Stimulated activated CD8-positive, alpha-beta memory T cell treated with anti-CD3 and anti-CD28 coated beads, Interleukin-4, amount 100 ng/mL, for 48 hours (primary cell): ENCODE measurements at regions not wholly inside any gene's neighbourhood (a gene's known extent, or its start where the extent isn't known, plus 50 kb on each side); places are given as distances from the start of the nearest gene placed in this dataset.
"Not testable (repeated sequence)": the region's sequence is repeated elsewhere in the genome, so short reads cannot be mapped to it uniquely, and the experiment has no call there.

Experiments used
- DNase-seq: peaks from one replicate; pipeline ENCODE4 v3.0.0-alpha.2; 2020

GRCh38 chr13:39803156-39803555 is 147.7 kb downstream of the COG6 start:
- DNase-seq, result no peak

DNA sequence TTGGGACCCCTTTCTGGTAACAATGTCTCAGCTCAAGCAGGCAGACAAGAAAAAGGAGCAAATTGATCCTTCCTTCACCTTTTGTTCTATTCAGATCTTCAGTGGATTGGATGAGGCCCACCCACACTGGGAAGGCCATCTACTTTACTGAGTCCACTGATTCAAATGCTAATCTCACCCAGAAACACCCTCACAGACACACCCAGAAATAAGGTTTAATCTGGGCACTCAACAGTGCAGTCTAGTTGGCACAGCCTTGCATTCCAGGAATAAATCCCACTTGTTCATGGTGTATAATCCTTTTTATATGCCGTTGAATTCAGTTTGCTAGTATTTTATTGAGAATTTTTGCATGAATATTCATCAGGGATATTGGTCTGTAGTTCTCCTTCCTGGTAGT is 148.4 kb downstream of the COG6 start:
- no peak for DNase-seq

DNA sequence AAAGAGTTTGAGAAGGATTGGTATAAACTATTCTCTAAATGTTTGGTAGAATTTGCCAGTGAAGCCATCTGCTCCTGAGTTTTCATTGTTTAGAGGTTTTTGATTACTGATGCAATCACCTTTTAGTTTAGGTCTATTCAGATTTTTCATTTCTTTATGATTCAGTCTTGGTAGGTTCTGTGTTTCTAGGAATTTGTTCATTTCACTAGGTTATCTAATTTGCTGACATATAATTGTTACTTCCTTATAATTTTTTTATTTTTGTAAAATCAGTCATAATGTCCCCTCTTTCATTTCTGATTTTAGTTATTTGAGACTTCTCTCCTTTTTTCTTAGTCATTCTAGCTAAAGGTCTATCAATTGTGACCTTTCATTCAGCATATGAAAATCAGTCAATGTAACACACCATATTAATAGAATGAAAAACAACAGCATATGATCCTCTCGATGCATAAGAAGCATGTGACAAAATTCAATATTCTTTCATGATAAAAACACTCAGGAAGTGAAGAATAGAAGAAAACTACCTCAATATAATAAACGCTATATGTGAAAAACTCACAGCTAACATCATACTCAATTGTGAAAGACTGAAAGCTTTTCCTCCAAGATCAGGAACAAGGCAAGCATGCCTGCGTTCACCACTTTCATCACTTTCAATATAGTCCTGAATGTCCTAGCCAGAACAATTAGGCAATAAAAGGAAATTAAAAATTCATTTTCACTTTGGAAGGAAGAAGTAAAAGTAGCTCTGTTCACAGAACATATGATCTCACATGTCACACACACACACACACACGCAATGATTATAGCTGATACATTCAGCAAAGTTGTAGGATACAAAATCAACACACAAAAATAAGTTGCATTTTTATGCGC is 149.1 kb downstream of the COG6 start:
- no peak for DNase-seq

DNA sequence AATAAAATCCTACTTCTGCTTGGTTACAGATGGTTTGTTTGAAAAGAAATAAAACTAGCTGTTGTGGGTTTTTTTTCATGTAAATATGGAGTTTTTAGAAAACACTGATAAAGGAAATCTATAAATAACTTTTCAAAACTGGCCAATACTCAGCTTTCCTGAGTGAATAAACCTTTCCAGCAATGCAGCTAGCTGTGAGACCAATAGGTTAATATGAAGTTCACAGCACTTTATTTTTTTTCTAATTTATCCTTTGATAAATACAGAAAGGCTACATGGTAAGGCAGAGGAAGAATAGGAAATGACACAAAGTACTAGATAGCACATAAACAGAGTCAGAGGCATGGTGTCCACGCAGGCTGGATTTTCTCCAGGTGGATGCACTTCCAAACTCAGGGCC is 154.0 kb downstream of the COG6 start:
- no peak for DNase-seq

DNA sequence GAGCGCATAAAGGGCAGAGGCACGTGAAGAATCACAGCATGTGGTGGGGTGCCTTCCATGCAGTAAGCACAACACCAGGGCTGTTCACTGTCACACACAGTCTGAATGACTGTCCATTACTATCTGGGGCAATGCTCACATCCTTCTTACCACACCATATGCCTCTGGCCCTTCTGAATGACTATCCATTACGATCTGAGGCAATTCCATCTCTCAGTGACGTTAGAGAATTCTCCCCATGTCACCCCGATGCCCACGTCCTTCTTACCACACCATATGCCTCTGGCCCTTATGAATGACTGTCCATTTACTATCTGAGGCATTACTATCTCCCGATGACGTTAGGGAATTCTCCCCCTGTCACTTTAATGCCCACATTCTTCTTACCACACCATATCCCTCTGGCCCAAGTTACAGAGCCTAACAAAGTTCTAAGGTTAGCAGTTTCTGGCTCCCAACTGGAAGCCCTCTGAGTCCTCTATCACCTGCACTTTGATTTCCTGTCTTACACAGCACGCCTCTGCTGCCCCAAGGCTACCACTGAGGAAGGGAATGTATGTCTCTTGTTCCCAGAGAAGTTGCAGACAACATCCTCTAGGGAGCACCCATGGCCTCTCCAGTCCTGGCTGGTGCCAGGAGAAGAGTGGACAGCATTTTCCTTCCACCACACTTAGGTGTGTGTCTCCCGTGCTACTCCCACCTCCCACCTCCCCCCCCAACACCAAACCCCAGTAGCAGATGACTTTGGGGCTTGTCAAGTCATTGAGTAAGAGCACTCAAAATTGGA is 154.8 kb downstream of the COG6 start:
- DNase-seq, result no peak

DNA sequence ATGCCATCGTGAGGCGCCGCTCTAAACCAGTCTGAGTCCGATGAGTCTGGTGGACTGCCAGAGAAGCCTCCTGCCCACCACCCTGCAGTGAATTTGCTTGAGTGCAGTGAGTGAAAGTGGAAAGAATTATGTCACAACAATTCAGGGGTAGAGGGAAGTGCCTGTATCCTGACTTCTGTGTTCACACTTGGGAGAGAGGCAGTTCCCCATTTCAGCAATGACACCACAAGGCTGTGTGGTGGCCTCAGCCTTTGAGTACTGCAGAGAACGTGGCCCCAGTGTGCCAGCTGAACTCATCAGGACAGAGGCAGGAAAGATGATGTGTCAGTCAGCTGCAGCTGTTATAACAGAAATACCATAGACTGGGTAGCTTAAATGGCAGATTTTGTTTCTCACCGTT is 155.6 kb downstream of the COG6 start:
- no peak for DNase-seq

DNA sequence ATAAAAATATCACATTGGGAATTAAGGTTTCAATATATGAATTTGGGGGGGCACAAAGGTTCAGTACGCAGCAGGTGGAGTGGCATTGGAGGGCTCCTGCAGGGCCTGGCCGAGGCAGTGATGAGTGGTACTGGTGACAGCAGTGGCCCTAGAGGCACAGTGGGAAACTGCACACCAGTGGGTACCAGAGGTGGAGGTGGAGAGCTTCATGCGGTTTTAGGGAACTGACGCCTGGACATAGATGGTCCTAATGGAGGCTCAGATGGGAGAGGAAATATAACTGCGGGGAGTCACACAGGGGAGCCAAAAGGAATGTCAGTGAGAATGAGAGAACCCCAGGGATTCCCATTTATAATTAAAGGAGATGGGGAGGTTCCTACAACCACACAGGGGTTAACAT is 156.2 kb downstream of the COG6 start:
- DNase-seq, result no peak

- DNase-seq, result no peak
These were observed 160.1 kb downstream of the COG6 start for GRCh38 chr13:39815345-39816111.

DNA sequence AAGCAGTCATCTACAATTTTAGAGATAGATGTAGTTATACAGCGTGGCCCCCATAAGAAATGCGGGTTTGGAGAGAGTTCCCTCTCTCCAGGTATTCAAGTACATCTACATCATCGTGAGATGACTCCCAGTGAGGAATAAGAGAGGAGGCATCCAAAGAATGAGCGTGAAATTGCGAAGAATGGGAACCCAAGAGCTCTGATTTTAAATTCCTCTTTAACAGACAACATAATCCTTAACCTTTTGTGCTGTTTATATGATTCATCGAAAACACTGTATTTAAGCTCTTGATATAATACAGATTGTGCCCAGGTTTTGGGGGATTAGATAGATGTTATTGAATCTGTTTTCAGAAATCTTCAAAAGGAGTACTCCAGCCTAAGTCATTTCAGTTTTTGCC is 161.5 kb downstream of the COG6 start:
- no peak for DNase-seq

GRCh38 chr13:39818953-39819352 is 163.5 kb downstream of the COG6 start:
- no peak for DNase-seq

DNA sequence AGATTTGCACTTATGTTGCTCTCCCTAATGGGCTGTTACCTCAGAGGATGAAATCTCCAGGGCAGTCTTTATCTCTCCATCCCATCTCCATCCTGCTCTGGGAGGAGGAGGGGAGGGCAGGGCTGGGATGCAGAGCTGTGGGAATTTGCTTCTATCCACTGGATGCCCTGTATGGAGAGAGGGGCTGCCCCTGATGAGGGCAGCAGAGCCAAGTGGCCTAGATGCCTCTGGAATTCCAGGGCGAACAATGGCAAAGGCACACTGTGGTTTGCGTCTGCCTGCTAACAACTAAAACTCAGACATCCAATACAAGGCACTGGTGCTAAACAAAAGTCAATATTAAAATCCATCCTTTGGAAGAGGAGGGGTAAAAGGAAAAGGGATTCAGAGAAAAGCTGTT is 165.1 kb downstream of the COG6 start:
- no peak for DNase-seq

- DNase-seq, result no peak
These were observed 166.5 kb downstream of the COG6 start for GRCh38 chr13:39821977-39822376.

DNA sequence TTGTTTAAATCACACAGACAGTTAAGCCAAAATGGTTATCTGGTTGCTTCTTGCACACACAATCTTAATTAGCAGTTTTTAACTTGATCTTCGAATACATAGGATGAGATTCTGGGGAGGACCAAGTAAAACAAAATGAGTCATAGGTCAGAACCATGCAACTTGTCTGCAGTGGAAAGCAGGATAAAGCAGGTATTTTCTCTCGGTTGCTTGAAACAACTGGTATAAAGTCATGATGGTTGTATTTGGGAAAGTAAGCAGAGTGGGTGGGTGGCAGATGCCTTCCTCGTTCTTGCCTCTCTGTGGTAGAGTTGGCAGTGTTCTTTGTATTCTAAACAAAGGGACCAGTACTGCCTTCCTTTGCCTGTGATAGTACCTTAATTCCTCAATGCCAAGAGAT is 167.0 kb downstream of the COG6 start:
- no peak for DNase-seq

DNA sequence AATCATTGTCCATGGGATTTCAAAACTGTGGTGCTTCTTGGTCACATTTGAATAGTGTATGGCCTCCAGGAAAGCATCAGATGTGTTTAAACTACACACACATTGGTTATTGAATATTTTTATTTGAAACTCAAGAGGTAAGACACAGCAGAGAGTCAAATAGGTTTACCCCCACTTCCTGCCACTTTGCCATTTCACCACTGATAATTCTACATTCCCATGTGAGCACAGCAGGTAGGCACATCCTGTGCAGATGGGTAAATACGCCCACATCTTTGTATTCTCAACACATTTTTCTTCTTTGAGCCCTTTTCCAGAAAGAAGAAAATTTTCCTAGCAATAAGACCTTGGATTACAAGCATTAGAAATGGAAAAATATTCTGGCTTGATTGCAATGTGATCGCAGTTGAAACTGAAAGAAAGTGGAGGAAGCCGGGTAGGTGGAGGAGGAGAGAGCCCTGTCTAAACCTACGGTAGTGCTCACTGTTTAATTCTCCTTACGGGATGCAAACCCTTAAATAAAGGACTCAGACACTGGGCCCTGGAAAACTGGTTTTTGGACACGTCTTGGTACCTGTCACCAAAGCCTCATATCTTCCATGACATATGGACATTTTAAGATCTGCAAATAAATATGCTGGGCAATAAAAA is 167.7 kb downstream of the COG6 start:
- DNase-seq, result no peak

GRCh38 chr13:39825886-39826285 is 170.4 kb downstream of the COG6 start:
- no peak for DNase-seq

- DNase-seq, result no peak
These were observed 179.8 kb downstream of the COG6 start for GRCh38 chr13:39835253-39835652.

- DNase-seq, result no peak
These were observed 180.6 kb downstream of the COG6 start for GRCh38 chr13:39836038-39836437.

DNA sequence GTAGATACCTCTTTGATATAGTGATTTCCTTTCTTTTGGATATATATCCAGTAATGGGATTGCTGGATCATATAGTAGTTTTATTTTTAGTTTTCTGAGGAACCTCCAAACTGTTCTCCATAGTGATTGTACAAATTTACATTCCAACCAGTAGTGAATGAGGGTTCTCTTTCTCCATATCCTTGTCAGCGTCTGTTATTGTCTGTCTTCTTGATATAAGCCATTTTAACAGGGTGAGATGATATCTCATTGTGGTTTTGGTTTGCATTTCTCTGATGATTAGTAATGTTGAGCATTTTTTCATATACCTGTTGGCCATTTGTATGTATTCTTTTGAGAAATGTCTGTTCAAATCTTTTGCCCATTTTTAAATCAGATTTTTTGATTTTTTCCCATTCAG is 182.4 kb downstream of the COG6 start:
- not testable (repeated sequence) for DNase-seq

DNA sequence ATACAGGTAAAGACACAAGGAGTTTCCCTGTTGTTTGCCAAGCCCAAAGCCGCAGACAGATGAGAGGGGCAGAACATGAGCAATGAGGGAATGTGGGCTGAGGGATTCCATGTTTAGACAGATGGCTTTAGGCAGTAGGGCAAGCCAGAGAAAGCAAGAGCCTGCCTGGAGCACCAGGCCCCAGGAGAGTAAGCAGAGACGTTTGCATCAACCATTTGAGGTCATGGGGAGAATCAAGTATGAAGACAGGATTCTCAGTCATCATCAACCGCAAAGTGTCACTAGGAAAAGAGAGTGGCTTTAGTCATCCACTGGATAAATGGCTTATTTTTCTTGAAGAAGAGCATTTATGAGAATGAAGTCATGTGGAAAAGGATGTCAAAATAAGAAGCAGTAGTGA is 184.7 kb downstream of the COG6 start:
- no peak for DNase-seq

- no peak for DNase-seq
These were observed 191.9 kb downstream of the COG6 start for GRCh38 chr13:39847336-39847735.

DNA sequence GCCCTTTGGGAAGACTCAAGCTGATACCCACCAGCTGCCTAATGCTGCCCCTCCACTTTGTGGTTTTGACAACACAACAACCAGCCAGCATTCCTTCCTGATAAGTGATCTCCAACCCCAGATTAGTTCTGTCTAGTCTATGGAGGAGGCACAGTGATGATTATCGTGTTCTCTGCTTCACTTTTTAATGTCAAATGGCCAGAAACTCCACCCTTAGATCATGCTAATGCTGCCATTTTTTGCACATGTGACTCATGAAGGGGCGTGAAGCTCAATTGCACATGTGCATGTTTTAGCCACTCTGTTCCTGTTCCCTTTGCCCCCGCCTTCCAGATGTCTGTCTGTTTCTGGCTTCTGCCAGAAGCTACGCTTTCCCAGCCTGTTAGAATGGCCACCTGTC is 199.8 kb downstream of the COG6 start:
- no peak for DNase-seq

DNA sequence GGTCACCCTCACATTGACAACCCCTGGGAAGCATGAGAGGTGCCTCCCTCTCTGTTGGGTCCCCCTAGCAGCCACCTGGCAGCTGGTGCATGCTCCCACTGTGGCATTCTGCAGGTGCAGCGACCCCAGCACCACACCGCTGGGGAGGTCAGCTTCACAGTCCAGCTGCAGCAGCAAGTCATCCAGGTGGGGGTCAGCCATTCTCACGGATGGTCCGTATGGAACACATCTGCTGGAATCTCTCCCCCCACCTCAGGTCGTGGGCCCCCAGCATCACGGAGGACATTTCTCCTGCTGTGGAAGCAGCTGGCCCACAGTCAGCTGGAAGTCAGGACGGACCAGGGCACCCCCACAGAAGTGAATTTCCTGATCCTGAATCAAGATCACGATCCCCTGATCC is 201.3 kb downstream of the COG6 start:
- no peak for DNase-seq

- no peak for DNase-seq
These were observed 203.3 kb downstream of the COG6 start for GRCh38 chr13:39858794-39859193.
